ENCODE measurements at regions not wholly inside any gene's neighbourhood (a gene's known extent, or its start where the extent isn't known, plus 50 kb on each side); places are given as distances from the start of the nearest gene placed in this dataset.

GRCh38 chrX:122501652-122502051, 682.4 kb upstream of the GRIA3 start:
- TF ChIP-seq GABPA (tag; conservative IDR thresholded peaks at IDR 0.05; ENCODE audit: low read depth), result no peak
- no peak for TF ChIP-seq E2F1 (CRISPR knock-in tag; IDR thresholded peaks at IDR 0.05)
- no peak for TF ChIP-seq RBM39 (optimal IDR thresholded peaks at IDR 0.05; ENCODE audit: low read depth, low read length)
- no peak for TF ChIP-seq GATA2 (CRISPR knock-in tag; IDR thresholded peaks at IDR 0.05)
- TF ChIP-seq HDGF (IDR thresholded peaks at IDR 0.05), result no peak
- no peak for TF ChIP-seq SMC3 (conservative IDR thresholded peaks at IDR 0.05; ENCODE audit: insufficient read depth, low read depth, low read length)

Data from K562 (cell line).